HG02981 (cell line): ENCODE measurements at regions not wholly inside any gene's neighbourhood (a gene's known extent, or its start where the extent isn't known, plus 50 kb on each side); places are given as distances from the start of the nearest gene placed in this dataset.
A peak's percentile ranks its signal among the peaks of the same experiment; 100 is the strongest.

Source experiments
- ATAC-seq: cut with Tn5 transposase; IDR thresholded peaks from one replicate; pipeline ENCODE4 v1.9.1; 2021; ENCODE audit warnings: mild to moderate bottlenecking, moderate library complexity; ENCODE audit not compliant: unreplicated experiment

- ATAC-seq, result no peak
Measured at GRCh38 chrX:114332766-114333165, 251.1 kb upstream of the HTR2C start.

GRCh38 chrX:114334473-114334982 lies 249.4 kb upstream of the HTR2C start:
- no peak for ATAC-seq

GRCh38 chrX:114338870-114339269 lies 245.0 kb upstream of the HTR2C start:
- ATAC-seq, result no peak

GRCh38 chrX:114344756-114345349 lies 239.0 kb upstream of the HTR2C start:
- peak; percentile 93 for ATAC-seq

GRCh38 chrX:114361076-114361725 lies 222.7 kb upstream of the HTR2C start:
- no peak for ATAC-seq

GRCh38 chrX:114363346-114363745 lies 220.5 kb upstream of the HTR2C start:
- ATAC-seq, result no peak

GRCh38 chrX:114365065-114365834 lies 218.6 kb upstream of the HTR2C start:
- no peak for ATAC-seq

- ATAC-seq, result no peak
Measured at GRCh38 chrX:114372937-114373336, 210.9 kb upstream of the HTR2C start.

GRCh38 chrX:114390251-114390796 lies 193.6 kb upstream of the HTR2C start:
- ATAC-seq, result no peak
